Suprapubic skin (tissue), 4 donors: ENCODE measurements at regions not wholly inside any gene's neighbourhood (a gene's known extent, or its start where the extent isn't known, plus 50 kb on each side); places are given as distances from the start of the nearest gene placed in this dataset.

Experiments used
- DNase-seq, 2 donors: peaks; one replicate each; pipeline ENCODE4 v3.0.0-alpha.2; 2019; ENCODE audit warnings: low spot score in 2 of 2
- H3K27ac ChIP-seq: fragments of 200-600 bp; sonication (generic); one replicate; pipeline ENCODE4 v1.5.1; 2019
- H3K27me3 ChIP-seq: fragments of 200-600 bp; sonication (generic); one replicate; pipeline ENCODE4 v1.5.1; 2019
- H3K36me3 ChIP-seq: fragments of 200-600 bp; sonication (generic); one replicate; pipeline ENCODE4 v1.5.1; 2019
- H3K4me1 ChIP-seq: fragments of 200-600 bp; sonication (generic); one replicate; pipeline ENCODE4 v1.5.1; 2019
- H3K4me3 ChIP-seq: fragments of 200-600 bp; sonication (generic); one replicate; pipeline ENCODE4 v1.5.1; 2019; ENCODE audit warnings: mild to moderate bottlenecking
- H3K9me3 ChIP-seq: fragments of 200-600 bp; sonication (generic); one replicate; pipeline ENCODE4 v1.5.1; 2019
- EP300 ChIP-seq: sonication (generic); formaldehyde crosslinking; IDR thresholded peaks from one replicate; pipeline ENCODE4 v1.6.1; 2017; ENCODE audit warnings: antibody characterized with exemption
- POLR2A ChIP-seq, 2 donors: fragments of 450-650 bp; IDR thresholded peaks; one replicate each; pipeline ENCODE4 v1.6.1; 2017; ENCODE audit warnings: antibody characterized with exemption in 2 of 2, mild to moderate bottlenecking in 2 of 2, moderate library complexity in 2 of 2
- POLR2AphosphoS5 ChIP-seq, 3 donors: sonication (generic); formaldehyde crosslinking; IDR thresholded peaks; one replicate each; pipeline ENCODE4 v1.6.1; 2017; ENCODE audit warnings: antibody characterized with exemption in 3 of 3
- WGBS: methylation state at CpG from one replicate; pipeline ENCODE4 v1.1.5; 2018; 5-methylcytosine and 5-hydroxymethylcytosine counted together
- TF ChIP-seq, protein P1 (sequence below), 2 donors: fragments of 200-600 bp in 1 of 2; fragments of 450-650 bp in 1 of 2; sonication (generic) in 1 of 2; IDR thresholded peaks; one replicate each; pipeline ENCODE4 v1.5.1; 2016 to 2019; ENCODE audit warnings: antibody characterized with exemption in 2 of 2, mild to moderate bottlenecking in 1 of 2, moderate library complexity in 1 of 2

DNA sequence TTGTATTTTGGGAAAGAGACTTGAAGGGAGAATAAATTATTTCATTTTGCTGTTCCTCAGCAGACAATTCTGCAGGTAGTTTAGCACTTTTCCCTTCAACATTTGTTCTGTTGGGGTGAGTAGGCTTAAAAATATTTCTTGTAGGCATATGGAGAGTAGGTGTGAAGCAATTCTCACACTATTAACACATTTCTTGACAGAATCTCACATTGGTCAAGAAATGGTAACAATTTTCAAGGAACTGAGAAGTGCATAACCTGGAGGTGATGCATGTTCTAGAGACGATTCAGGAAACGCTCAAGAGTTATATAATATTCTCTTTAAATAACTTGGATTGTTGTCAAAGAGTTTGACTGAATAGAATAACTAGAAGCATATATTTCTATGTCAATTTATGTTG, 658.2 kb downstream of the STIM2 start:
- no peaks in the 10 kb centered on the region for H3K9me3 ChIP-seq
- H3K4me1 ChIP-seq: no peaks in the 10 kb centered on the region
- H3K4me3 ChIP-seq: no peak overlapping the region
- DNase-seq: no peak
- H3K36me3 ChIP-seq: no peaks in the 10 kb centered on the region
- no peak for TF ChIP-seq POLR2AphosphoS5 (IDR thresholded peaks at IDR 0.05)
- TF ChIP-seq, protein P1, sequence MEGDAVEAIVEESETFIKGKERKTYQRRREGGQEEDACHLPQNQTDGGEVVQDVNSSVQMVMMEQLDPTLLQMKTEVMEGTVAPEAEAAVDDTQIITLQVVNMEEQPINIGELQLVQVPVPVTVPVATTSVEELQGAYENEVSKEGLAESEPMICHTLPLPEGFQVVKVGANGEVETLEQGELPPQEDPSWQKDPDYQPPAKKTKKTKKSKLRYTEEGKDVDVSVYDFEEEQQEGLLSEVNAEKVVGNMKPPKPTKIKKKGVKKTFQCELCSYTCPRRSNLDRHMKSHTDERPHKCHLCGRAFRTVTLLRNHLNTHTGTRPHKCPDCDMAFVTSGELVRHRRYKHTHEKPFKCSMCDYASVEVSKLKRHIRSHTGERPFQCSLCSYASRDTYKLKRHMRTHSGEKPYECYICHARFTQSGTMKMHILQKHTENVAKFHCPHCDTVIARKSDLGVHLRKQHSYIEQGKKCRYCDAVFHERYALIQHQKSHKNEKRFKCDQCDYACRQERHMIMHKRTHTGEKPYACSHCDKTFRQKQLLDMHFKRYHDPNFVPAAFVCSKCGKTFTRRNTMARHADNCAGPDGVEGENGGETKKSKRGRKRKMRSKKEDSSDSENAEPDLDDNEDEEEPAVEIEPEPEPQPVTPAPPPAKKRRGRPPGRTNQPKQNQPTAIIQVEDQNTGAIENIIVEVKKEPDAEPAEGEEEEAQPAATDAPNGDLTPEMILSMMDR (IDR thresholded peaks at IDR 0.05): no peak
- TF ChIP-seq EP300: no peak
- TF ChIP-seq POLR2A (IDR thresholded peaks at IDR 0.05): no peak
- H3K27me3 ChIP-seq: no peaks in the 10 kb centered on the region
- no peak overlapping the region for H3K27ac ChIP-seq
- WGBS: 45% methylated on average over 2 of the region's 2 CpGs

DNA sequence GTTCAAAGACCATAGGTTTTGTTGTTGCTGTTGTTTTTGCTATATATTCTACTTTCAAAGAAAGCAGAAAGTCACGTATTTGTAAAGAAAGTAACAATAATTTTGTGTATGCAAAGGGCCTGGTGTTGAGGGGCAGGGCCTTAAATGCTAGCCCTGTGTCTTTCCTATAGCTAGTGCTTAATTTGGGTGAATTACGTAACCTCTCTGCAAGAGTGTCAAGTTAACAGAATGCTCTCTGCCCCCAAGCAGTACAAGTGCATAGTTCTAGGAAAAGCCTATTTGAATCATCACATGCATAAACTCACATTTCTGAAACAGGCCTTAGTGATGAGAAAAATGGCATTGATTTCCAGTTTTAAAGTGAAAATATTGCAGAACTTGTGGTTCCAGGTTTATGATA, 663.6 kb downstream of the STIM2 start:
- H3K4me3 ChIP-seq: no peak overlapping the region
- no peaks in the 10 kb centered on the region for H3K27me3 ChIP-seq
- H3K27ac ChIP-seq: no peak overlapping the region
- no peaks in the 10 kb centered on the region for H3K9me3 ChIP-seq
- TF ChIP-seq, protein P1 (IDR thresholded peaks at IDR 0.05): no peak
- no peak for TF ChIP-seq POLR2AphosphoS5 (IDR thresholded peaks at IDR 0.05)
- TF ChIP-seq EP300: no peak
- TF ChIP-seq POLR2A (IDR thresholded peaks at IDR 0.05): no peak
- 77% methylated on average over 2 of the region's 2 CpGs for WGBS
- DNase-seq: no peak
- H3K4me1 ChIP-seq: no peaks in the 10 kb centered on the region
- H3K36me3 ChIP-seq: no peaks in the 10 kb centered on the region

DNA sequence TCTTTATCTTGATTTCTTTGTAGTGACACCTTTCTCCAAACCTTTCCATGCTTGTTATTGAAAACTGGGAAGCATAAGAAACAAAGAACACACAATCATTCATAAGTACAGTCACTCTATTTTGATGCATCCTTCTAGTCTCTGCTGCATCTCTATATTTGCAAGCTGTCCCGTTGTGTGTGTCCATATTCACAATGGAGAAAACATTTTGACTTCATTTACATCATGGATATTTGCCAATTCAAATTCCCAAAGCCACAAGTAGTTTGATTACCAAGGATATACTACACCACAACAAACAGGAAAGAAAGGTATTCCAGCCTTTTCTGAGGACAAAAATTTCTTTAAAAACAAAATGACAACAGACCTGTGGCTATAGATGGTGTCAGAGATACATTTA, 673.8 kb downstream of the STIM2 start:
- TF ChIP-seq POLR2A (IDR thresholded peaks at IDR 0.05): no peak
- TF ChIP-seq EP300: no peak
- TF ChIP-seq POLR2AphosphoS5 (IDR thresholded peaks at IDR 0.05): no peak
- Histone ChIP-seq H3K27ac (no peak overlapping the region), H3K4me1 (no peaks in the 10 kb centered on the region), H3K9me3 (no peaks in the 10 kb centered on the region), H3K27me3 (no peaks in the 10 kb centered on the region), H3K4me3 (no peak overlapping the region), H3K36me3 (no peaks in the 10 kb centered on the region)
- 50% methylated on average over 1 of the region's 1 CpG for WGBS
- DNase-seq: no peak

DNA sequence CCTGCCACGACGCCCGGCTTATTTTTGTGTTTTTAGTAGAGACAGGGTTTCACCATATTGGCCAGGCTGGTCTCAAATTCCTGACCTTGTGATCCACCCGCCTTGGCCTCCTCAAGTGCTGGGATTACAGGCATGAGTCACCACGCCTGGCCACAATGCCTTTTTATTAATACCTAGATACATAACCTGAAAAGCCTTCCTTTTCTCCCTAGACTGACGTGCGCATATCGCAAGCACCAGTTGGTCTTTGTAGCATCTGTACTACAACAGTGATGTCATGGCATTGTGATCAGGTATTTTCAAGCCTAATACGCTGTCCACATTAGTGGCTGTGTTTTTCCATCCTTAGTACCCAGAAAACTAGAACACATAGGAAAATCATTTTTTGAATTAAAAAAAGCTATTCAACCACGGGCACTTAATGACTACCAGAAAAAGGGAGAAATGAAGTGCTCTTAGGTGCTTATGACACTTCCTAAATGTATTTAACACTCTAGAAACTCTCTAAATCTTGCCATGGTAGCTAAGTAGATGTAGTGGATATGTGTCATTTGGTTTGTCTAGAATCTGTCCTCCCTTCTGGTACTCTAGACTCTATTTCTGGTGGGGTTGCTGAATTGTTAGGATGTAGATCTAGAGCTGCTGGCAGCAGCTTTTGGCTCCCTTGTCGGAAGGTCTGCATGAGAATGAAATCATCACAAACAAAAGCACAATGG, 707.8 kb downstream of the STIM2 start:
- Histone ChIP-seq H3K36me3 (no peaks in the 10 kb centered on the region), H3K4me1 (no peaks in the 10 kb centered on the region), H3K4me3 (no peak overlapping the region), H3K9me3 (no peaks in the 10 kb centered on the region), H3K27me3 (no peaks in the 10 kb centered on the region), H3K27ac (no peak overlapping the region)
- no peak for DNase-seq
- WGBS: 91% methylated on average over 11 of the region's 11 CpGs
- TF ChIP-seq EP300 (no peak), POLR2A (IDR thresholded peaks at IDR 0.05) (no peak), POLR2AphosphoS5 (IDR thresholded peaks at IDR 0.05) (no peak)
- TF ChIP-seq, protein P1 (IDR thresholded peaks at IDR 0.05): no peak

DNA sequence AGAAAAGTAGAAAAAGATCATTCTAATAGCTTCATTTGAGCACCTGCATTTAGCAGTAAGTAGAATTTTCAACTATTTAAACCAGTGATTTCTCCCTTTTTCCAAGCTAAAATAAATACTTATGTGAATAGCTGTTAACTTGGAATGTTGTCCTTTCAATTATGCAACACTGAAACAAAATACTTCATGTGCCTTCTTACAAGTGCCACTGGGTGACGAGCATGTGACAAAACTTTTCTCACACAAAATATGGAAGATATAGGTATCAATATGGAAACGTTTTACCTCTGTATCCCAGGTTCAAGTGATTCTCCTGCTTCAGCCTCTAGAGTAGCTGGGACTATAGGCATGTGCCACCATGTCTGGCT, 708.3 kb downstream of the STIM2 start:
- no peak for DNase-seq
- WGBS: 68% methylated on average over 2 of the region's 2 CpGs

More for the DNA sequence above, 708.3 kb downstream of the STIM2 start:
- no peaks in the 10 kb centered on the region for H3K27me3 ChIP-seq
- no peak overlapping the region for H3K27ac ChIP-seq
- no peaks in the 10 kb centered on the region for H3K36me3 ChIP-seq
- no peak overlapping the region for H3K4me3 ChIP-seq
- no peak for TF ChIP-seq EP300
- TF ChIP-seq POLR2AphosphoS5 (IDR thresholded peaks at IDR 0.05): no peak
- TF ChIP-seq POLR2A (IDR thresholded peaks at IDR 0.05): no peak
- TF ChIP-seq, protein P1 (IDR thresholded peaks at IDR 0.05): no peak
- H3K9me3 ChIP-seq: no peaks in the 10 kb centered on the region
- H3K4me1 ChIP-seq: no peaks in the 10 kb centered on the region
